ENCODE measurements at regions not wholly inside any gene's neighbourhood (a gene's known extent, or its start where the extent isn't known, plus 50 kb on each side); places are given as distances from the start of the nearest gene placed in this dataset.

GRCh38 chr17:69609473-69610305 is 195.2 kb downstream of the MAP2K6 start:
- TF ChIP-seq EZH2 (IDR thresholded peaks at IDR 0.05; ENCODE audit: borderline replicate concordance, low read depth, low read length) = no peak
- TF ChIP-seq MAFF (IDR thresholded peaks at IDR 0.05; ENCODE audit: low read length) = no peak
- no peak for TF ChIP-seq PHF21A (IDR thresholded peaks at IDR 0.05; ENCODE audit: borderline replicate concordance, low read depth)
- TF ChIP-seq POLR2A (conservative IDR thresholded peaks at IDR 0.05) = no peak
- TF ChIP-seq GATA2 (CRISPR knock-in tag; IDR thresholded peaks at IDR 0.05) = no peak
- no peak for TF ChIP-seq GTF2F1 (IDR thresholded peaks at IDR 0.05; ENCODE audit: low read depth, low read length)
- no peak for TF ChIP-seq BHLHE40 (IDR thresholded peaks at IDR 0.05; ENCODE audit: low read length)

Measured in K562 (cell line).